ENCODE measurements at regions not wholly inside any gene's neighbourhood (a gene's known extent, or its start where the extent isn't known, plus 50 kb on each side); places are given as distances from the start of the nearest gene placed in this dataset.
"Not testable (repeated sequence)": the region's sequence is repeated elsewhere in the genome, so short reads cannot be mapped to it uniquely, and the experiment has no call there.

DNA sequence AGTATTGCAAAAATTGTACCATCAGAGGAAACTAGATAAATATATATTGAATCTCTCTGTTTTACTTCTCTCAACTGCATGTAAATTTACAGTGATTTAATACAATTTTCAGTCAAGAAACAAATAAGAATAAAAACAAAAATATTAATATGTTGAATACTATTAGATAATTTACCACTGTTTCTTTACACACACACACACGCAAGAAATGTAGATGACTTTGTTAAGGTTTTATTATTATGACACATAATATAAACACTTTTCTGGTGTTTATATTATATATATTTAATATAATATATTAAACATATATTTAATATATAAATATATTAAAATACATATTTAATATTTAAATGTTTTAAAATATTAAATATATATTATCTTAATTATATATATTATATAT lies 814.3 kb upstream of the CDH10 start:
- H3K4me1 Mint-ChIP-seq (ENCODE audit: low read depth): no peaks in the 10 kb centered on the region
- no peaks in the 10 kb centered on the region for H3K36me3 Mint-ChIP-seq (ENCODE audit: insufficient read depth)
- no peaks in the 10 kb centered on the region for H3K27me3 Mint-ChIP-seq (ENCODE audit: low read depth)

DNA sequence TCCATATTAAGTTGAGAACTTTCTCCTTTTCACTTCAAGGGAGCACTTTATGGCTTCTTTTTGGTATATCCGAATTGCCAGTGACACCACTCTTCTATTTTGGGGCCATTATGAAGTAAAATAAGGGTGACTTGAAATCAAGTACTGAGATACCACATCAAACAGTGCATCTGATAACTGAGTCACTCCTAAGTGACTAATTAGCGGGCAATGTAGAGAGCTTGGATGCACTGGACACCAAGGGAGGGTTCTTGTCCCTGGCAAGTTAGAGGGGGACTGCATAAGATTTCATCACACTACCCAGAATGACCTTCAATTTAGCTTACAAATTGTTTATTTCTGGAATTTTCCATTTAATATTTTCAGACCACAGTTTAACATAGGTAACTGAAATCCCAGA lies 813.9 kb upstream of the CDH10 start:
- no peak for ATAC-seq
- Mint-ChIP-seq H3K4me3 (no peak overlapping the region), H3K4me1 (ENCODE audit: low read depth) (no peaks in the 10 kb centered on the region), H3K36me3 (ENCODE audit: insufficient read depth) (no peaks in the 10 kb centered on the region), H3K27me3 (ENCODE audit: low read depth) (no peaks in the 10 kb centered on the region), H3K9me3 (peaks cover 18% of the 10 kb centered on the region)
- DNase-seq: no peak

More for the DNA sequence above, 814.3 kb upstream of the CDH10 start:
- peaks cover 20% of the 10 kb centered on the region for H3K9me3 Mint-ChIP-seq
- no peak for ATAC-seq
- H3K4me3 Mint-ChIP-seq: no peak overlapping the region
- no peak for DNase-seq

DNA sequence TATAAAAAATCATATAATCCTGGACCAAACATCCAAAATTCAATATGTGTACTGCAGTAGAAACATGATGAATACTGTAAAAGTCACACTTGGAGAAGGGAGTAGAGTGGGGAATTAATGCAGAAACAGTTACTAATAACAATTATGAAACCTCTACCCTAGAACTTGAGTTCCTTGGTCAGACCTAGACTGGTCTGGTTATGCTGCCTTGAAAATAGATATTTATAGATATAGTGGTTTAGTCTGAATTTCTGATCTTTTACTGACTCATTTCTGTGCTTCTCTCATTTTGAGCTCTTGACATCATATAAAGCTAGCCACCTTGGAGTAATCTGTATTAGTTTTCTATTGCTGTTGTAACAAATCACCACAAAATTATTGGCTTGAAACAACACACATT lies 808.7 kb upstream of the CDH10 start:
- ATAC-seq: no peak
- H3K9me3 Mint-ChIP-seq: peaks cover 20% of the 10 kb centered on the region
- H3K4me1 Mint-ChIP-seq (ENCODE audit: low read depth): no peaks in the 10 kb centered on the region
- H3K36me3 Mint-ChIP-seq (ENCODE audit: insufficient read depth): no peaks in the 10 kb centered on the region
- no peaks in the 10 kb centered on the region for H3K27me3 Mint-ChIP-seq (ENCODE audit: low read depth)
- H3K4me3 Mint-ChIP-seq: no peak overlapping the region
- no peak for DNase-seq

DNA sequence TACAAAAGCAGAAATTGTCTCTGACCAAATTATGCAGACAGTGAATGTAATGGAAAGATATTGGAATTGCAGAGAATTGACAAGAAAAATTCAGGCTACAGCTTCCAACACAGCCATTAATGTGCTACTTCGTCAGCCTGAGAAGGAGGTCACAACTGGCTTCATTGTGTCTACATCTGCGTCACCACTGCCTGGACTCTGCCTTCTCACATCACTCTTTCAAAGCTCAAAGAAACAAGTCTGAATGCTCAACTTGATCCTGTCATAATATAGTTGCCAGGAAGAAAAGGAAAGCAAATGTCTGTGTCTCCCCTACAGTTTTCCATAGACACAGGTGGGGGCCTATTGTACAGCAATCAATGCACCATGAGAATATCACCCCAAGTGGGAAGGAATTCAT lies 806.5 kb upstream of the CDH10 start:
- DNase-seq (no peak), ATAC-seq (no peak)
- Mint-ChIP-seq H3K27me3 (ENCODE audit: low read depth) (no peaks in the 10 kb centered on the region), H3K9me3 (peaks cover 20% of the 10 kb centered on the region), H3K4me1 (ENCODE audit: low read depth) (no peaks in the 10 kb centered on the region), H3K4me3 (no peak overlapping the region), H3K36me3 (ENCODE audit: insufficient read depth) (no peaks in the 10 kb centered on the region)

DNA sequence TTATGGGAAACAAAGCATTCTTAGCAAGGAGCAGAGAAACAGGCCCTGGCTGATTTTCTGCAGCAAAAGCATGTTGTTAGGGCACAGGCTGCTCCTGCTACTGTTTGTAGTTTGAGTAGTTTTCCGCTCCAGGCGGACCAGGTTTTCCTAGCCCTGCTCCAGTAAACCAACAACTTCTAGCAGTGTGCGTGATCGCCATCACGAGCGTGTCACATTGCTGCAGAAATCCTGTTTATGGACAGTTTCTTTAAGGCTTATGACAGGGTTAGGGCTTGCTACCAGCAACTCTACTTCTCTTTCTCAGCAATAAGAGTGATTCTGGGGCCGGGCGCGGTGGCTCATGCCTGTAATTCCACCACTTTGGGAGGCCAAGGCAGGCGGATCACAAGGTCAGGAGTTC lies 803.9 kb upstream of the CDH10 start:
- peaks cover 12% of the 10 kb centered on the region for H3K9me3 Mint-ChIP-seq
- ATAC-seq: no peak
- no peak for DNase-seq
- H3K4me1 Mint-ChIP-seq (ENCODE audit: low read depth): no peaks in the 10 kb centered on the region
- no peaks in the 10 kb centered on the region for H3K27me3 Mint-ChIP-seq (ENCODE audit: low read depth)
- H3K36me3 Mint-ChIP-seq (ENCODE audit: insufficient read depth): no peaks in the 10 kb centered on the region
- no peak overlapping the region for H3K4me3 Mint-ChIP-seq

DNA sequence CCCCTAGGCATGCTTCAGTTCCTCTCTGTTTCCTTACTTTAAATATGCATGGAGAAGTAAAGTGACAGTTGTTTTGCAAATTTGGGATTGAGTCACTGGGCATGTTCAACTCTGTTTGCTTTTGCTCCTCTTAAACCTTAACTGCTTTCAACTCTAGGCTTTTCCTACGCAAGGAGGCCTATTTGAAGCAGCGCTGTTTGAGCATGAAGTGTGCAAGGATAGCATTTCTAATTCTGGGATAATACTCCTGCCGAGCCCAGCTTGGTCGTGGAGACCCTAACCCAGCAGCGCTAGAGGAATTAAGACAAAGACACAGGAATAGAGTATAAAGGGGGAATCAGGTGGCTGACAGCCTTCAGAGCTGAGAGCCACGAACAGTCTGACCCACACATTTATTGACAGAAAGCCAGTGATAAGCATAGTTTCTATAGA lies 803.4 kb upstream of the CDH10 start:
- Mint-ChIP-seq H3K9me3 (peaks cover 12% of the 10 kb centered on the region), H3K4me1 (ENCODE audit: low read depth) (no peaks in the 10 kb centered on the region), H3K27me3 (ENCODE audit: low read depth) (no peaks in the 10 kb centered on the region), H3K36me3 (ENCODE audit: insufficient read depth) (no peaks in the 10 kb centered on the region), H3K4me3 (no peak overlapping the region)
- ATAC-seq (no peak), DNase-seq (no peak)

DNA sequence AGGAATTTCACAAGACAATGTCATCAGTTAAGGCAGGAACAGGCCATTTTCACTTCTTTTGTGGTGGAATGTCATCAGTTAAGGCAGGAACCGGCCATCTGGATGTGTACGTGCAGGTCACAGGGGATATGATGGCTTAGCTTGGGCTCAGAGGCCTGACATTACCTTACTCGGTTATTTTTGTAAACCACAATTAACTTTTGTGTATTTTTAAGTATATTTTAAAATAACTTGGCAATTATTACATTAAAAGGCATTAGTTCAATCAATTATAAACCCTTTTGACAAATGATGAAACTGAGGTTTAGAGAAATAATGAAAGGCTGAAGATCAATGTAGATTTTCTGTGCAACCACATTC lies 801.3 kb upstream of the CDH10 start:
- not testable (repeated sequence) for DNase-seq; H3K4me3 Mint-ChIP-seq; H3K36me3 Mint-ChIP-seq (ENCODE audit: insufficient read depth); ATAC-seq; H3K27me3 Mint-ChIP-seq (ENCODE audit: low read depth); H3K4me1 Mint-ChIP-seq (ENCODE audit: low read depth)
- peaks cover 15% of the 10 kb centered on the region for H3K9me3 Mint-ChIP-seq

DNA sequence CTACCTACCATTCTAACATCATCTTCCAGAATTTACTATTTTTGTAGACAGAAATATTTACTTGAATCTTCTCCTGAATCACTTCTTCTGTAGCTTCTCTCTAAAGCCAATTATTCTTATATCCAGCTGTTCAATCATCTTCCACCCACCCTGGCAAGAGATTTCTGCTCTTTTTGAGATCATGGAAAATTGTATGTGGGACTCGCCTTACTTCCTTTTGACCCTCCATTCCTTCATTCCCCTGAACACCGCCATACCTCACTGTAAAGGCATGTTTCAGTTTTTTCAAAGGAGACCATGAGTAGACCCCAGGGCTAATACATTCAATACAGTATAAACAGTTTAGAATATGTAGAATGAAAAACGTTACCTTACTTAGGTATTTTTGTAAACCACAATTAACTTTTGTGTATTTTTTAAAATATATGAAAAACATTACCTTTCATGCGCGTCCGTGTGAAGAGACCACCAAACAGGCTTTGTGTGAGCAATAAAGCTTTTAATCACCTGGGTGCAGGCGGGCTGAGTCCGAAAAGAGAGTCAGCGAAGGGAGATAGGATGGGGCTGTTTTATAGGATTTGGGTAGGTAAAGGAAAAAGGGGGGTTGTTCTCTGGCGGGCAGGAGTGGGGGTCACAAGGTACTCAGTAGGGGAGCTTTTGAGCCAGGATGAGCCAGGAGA lies 800.7 kb upstream of the CDH10 start:
- ATAC-seq; H3K27me3 Mint-ChIP-seq (ENCODE audit: low read depth); H3K4me1 Mint-ChIP-seq (ENCODE audit: low read depth); DNase-seq; H3K36me3 Mint-ChIP-seq (ENCODE audit: insufficient read depth); H3K4me3 Mint-ChIP-seq: not testable (repeated sequence)
- peaks cover 15% of the 10 kb centered on the region for H3K9me3 Mint-ChIP-seq

DNA sequence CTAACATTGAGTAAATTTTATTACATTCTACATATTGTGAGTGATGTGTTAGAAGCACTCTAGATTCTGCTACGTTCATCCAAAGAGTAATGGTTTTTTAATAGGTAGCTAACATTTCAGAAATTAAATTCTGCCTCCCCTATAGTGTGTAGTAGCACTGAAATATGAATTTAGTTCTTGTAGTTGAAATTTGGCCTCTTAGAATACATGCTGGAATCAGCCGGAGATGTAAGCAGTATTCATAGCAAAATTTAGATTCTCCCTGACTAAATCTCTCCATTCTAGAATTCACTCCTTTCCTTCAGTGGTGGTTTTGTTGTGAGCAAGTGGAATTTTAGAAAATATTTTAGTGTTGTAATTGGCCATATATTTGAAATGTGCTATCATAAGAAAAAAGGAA lies 799.9 kb upstream of the CDH10 start:
- H3K4me3 Mint-ChIP-seq: no peak overlapping the region
- H3K9me3 Mint-ChIP-seq: peaks cover 8% of the 10 kb centered on the region
- H3K4me1 Mint-ChIP-seq (ENCODE audit: low read depth): no peaks in the 10 kb centered on the region
- no peaks in the 10 kb centered on the region for H3K36me3 Mint-ChIP-seq (ENCODE audit: insufficient read depth)
- DNase-seq (no peak), ATAC-seq (no peak)
- no peaks in the 10 kb centered on the region for H3K27me3 Mint-ChIP-seq (ENCODE audit: low read depth)

DNA sequence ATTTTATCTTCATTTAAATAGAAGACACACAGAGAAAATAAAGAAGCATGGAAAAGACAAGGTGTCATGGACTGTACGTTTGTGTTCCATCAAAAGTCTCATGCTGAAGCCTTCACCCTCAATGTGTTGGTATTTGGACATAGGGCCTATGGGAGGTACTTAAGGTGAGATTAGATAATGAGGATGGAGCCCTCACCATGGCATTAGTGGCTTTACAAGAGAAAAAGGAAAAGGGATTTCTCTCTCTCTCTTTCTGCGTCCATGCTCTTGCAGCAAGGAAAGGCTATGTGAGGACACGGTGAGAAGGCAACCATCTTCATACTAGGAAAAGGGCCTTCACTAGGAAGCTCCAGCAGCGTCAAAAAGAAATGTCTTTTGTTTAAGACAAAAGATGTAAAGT lies 797.0 kb upstream of the CDH10 start:
- H3K36me3 Mint-ChIP-seq (ENCODE audit: insufficient read depth): no peaks in the 10 kb centered on the region
- H3K27me3 Mint-ChIP-seq (ENCODE audit: low read depth): no peaks in the 10 kb centered on the region
- DNase-seq (no peak), ATAC-seq (no peak)
- H3K4me3 Mint-ChIP-seq: no peak overlapping the region
- no peaks in the 10 kb centered on the region for H3K4me1 Mint-ChIP-seq (ENCODE audit: low read depth)
- H3K9me3 Mint-ChIP-seq: peaks cover 10% of the 10 kb centered on the region

DNA sequence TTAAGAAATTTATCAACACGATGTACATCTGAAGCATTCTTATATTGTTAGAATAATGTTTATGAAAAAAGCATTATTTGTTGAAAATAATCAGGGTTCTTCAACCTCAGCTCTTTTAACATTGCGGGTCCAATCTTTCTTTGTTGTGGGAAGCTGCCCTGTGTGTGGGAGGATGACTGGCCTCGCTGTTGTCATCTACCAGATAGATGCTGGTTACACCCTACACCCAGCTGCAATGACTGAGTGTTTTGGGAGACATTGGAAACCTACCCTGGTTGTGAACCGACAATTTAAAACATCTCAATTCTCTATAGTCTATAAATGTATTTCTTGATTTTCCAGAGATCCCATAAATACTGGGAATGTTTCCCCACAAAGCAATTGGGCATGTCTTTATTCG lies 794.2 kb upstream of the CDH10 start:
- DNase-seq (no peak), ATAC-seq (no peak)
- Mint-ChIP-seq H3K4me3 (no peak overlapping the region), H3K36me3 (ENCODE audit: insufficient read depth) (no peaks in the 10 kb centered on the region), H3K27me3 (ENCODE audit: low read depth) (no peaks in the 10 kb centered on the region), H3K4me1 (ENCODE audit: low read depth) (no peaks in the 10 kb centered on the region), H3K9me3 (peaks cover 10% of the 10 kb centered on the region)

DNA sequence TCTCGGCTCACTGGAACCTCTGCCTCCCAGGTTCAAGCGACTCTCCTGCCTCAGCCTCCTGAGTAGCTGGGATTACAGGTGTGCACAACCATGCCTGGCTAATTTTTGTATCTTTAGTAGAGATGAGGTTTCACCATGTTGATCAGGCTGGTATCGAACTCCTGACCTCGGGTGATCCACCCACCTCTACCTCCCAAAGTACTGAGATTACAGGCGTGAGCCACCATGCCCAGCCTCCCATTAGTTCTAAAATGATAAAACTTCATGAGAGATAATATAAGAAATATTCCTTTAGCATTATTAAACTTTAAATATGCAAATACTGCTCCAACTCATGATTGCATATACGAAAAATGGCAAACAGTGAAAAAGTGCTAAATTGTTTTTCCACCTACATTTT lies 793.6 kb upstream of the CDH10 start:
- H3K36me3 Mint-ChIP-seq (ENCODE audit: insufficient read depth); ATAC-seq; DNase-seq; H3K27me3 Mint-ChIP-seq (ENCODE audit: low read depth); H3K9me3 Mint-ChIP-seq; H3K4me3 Mint-ChIP-seq; H3K4me1 Mint-ChIP-seq (ENCODE audit: low read depth): not testable (repeated sequence)

DNA sequence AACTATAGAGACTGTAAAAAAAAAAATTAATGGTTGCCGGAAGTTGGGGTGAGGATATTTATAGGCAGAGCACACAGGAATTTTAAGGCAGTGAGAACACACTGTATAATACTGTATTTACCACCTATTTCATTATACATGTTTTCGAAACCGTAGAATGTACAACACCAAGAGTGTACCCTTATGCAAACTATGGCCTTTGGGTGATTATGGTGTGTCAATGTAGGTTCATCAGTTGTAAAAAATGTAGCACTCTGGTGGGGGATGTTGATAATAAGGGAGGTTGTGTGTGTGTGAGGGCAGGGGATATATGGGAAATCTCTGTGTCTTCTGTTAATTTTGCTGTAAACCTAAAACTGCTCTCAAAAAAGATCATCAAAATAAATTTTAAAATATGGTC lies 791.7 kb upstream of the CDH10 start:
- H3K4me3 Mint-ChIP-seq: no peak overlapping the region
- DNase-seq (no peak), ATAC-seq (no peak)
- no peaks in the 10 kb centered on the region for H3K4me1 Mint-ChIP-seq (ENCODE audit: low read depth)
- H3K27me3 Mint-ChIP-seq (ENCODE audit: low read depth): no peaks in the 10 kb centered on the region
- H3K9me3 Mint-ChIP-seq: peaks cover 7% of the 10 kb centered on the region
- H3K36me3 Mint-ChIP-seq (ENCODE audit: insufficient read depth): no peaks in the 10 kb centered on the region

DNA sequence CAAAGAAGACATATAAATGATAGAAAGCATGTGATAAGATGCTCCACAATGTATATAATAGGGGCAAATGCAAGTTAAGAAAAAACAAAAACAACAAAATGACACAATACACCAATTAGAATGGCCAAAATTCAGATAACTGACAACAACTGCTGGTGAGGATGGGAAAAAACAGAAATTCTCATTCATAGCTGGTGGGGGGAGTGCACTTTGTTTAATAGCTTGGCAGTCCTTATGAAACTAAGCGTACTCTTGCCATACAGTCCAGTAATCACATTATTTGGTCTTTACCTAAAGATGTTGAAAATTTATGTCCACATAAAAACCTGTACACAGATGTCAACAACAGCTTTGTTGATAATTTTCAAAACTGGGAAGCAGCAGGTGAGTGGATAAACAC lies 791.1 kb upstream of the CDH10 start:
- Mint-ChIP-seq H3K27me3 (ENCODE audit: low read depth) (no peaks in the 10 kb centered on the region), H3K4me3 (no peak overlapping the region), H3K36me3 (ENCODE audit: insufficient read depth) (no peaks in the 10 kb centered on the region), H3K4me1 (ENCODE audit: low read depth) (no peaks in the 10 kb centered on the region), H3K9me3 (peaks cover 7% of the 10 kb centered on the region)
- ATAC-seq: no peak
- no peak for DNase-seq

DNA sequence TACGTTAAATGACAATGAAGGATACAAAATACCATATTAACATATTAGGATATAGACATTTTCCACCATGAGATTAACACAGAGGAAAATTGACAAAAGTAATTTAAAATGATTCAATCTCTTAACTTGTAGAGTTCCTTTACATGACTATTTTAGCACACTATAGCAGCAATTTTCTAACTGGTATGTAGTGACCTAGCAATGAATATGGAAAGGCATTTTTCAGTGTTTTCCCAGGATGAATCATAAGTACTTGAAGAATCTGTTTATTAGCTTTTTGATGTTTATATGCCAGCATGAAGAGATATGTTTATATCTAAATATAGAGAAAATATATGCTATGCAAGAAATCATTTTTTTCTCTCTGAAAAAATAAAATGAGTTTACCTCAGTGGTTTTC lies 782.5 kb upstream of the CDH10 start:
- no peak overlapping the region for H3K4me3 Mint-ChIP-seq
- peaks cover 12% of the 10 kb centered on the region for H3K9me3 Mint-ChIP-seq
- H3K4me1 Mint-ChIP-seq (ENCODE audit: low read depth): no peaks in the 10 kb centered on the region
- no peaks in the 10 kb centered on the region for H3K27me3 Mint-ChIP-seq (ENCODE audit: low read depth)
- no peak for DNase-seq
- ATAC-seq: no peak
- H3K36me3 Mint-ChIP-seq (ENCODE audit: insufficient read depth): no peaks in the 10 kb centered on the region

DNA sequence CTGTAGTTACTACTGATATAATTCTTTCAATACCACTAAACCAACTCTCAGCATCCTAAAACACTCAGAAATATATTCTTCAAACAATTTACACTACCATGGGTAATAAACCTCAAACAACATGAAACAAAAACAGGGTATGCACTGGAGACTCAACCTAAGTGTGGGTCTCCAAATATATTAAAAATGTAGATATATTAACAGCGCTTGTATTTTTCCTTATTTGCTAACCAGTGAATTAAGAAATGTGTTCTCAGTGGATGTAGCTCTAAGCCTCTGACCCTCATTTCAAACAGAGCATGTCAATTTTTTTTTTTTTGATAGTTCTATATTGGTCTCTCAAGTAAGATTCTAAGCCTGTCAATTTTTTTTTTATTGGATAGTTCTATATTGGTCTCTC lies 778.5 kb upstream of the CDH10 start:
- DNase-seq: no peak
- H3K4me1 Mint-ChIP-seq (ENCODE audit: low read depth): no peaks in the 10 kb centered on the region
- no peak for ATAC-seq
- no peak overlapping the region for H3K4me3 Mint-ChIP-seq
- H3K36me3 Mint-ChIP-seq (ENCODE audit: insufficient read depth): no peaks in the 10 kb centered on the region
- peaks cover 12% of the 10 kb centered on the region for H3K9me3 Mint-ChIP-seq
- no peaks in the 10 kb centered on the region for H3K27me3 Mint-ChIP-seq (ENCODE audit: low read depth)
